CD4-positive, alpha-beta T cell treated with Interleukin-21 for 1 hour (primary cell): ENCODE measurements at regions not wholly inside any gene's neighbourhood (a gene's known extent, or its start where the extent isn't known, plus 50 kb on each side); places are given as distances from the start of the nearest gene placed in this dataset.
"Not testable (repeated sequence)": the region's sequence is repeated elsewhere in the genome, so short reads cannot be mapped to it uniquely, and the experiment has no call there.

Experiments used
- DNase-seq: peaks from one replicate; pipeline ENCODE4 v3.0.0-alpha.2; 2020

GRCh38 chrX:40853004-40853815, 117.9 kb upstream of the MED14 start:
- no peak for DNase-seq

GRCh38 chrX:40853816-40854123, 118.4 kb upstream of the MED14 start:
- DNase-seq = no peak

GRCh38 chrX:40854242-40854641, 118.9 kb upstream of the MED14 start:
- no peak for DNase-seq

GRCh38 chrX:40855411-40855810, 120.1 kb upstream of the MED14 start:
- no peak for DNase-seq

- no peak for DNase-seq
Measured at GRCh38 chrX:40855932-40856515, 120.7 kb upstream of the MED14 start.

- not testable (repeated sequence) for DNase-seq
Measured at GRCh38 chrX:40861952-40862554, 126.7 kb upstream of the MED14 start.

GRCh38 chrX:40863260-40863659, 127.9 kb upstream of the MED14 start:
- not testable (repeated sequence) for DNase-seq

- no peak for DNase-seq
Measured at GRCh38 chrX:40863671-40864070, 128.3 kb upstream of the MED14 start.

GRCh38 chrX:40864972-40865371, 129.6 kb upstream of the MED14 start:
- no peak for DNase-seq

GRCh38 chrX:40866893-40867292, 131.6 kb upstream of the MED14 start:
- DNase-seq = no peak

GRCh38 chrX:40867352-40867751, 132.0 kb upstream of the MED14 start:
- no peak for DNase-seq

- no peak for DNase-seq
Measured at GRCh38 chrX:40868868-40869267, 133.5 kb upstream of the MED14 start.

- not testable (repeated sequence) for DNase-seq
Measured at GRCh38 chrX:40870982-40871381, 135.6 kb upstream of the MED14 start.

GRCh38 chrX:40871385-40872082, 136.2 kb upstream of the MED14 start:
- no peak for DNase-seq

GRCh38 chrX:40872351-40872750, 137.0 kb upstream of the MED14 start:
- no peak for DNase-seq

GRCh38 chrX:40875476-40875875, 140.1 kb upstream of the MED14 start:
- no peak for DNase-seq

GRCh38 chrX:40877887-40878286, 142.5 kb upstream of the MED14 start:
- peak; percentile 52 for DNase-seq

GRCh38 chrX:40878766-40879165, 143.4 kb upstream of the MED14 start:
- no peak for DNase-seq

- DNase-seq = not testable (repeated sequence)
Measured at GRCh38 chrX:40879172-40879571, 143.8 kb upstream of the MED14 start.

GRCh38 chrX:40880712-40881111, 145.4 kb upstream of the MED14 start:
- no peak for DNase-seq

- DNase-seq = no peak
Measured at GRCh38 chrX:40883021-40883619, 147.8 kb upstream of the MED14 start.

- DNase-seq = no peak
Measured at GRCh38 chrX:40885989-40886388, 150.6 kb upstream of the MED14 start.

GRCh38 chrX:40887476-40887875, 152.1 kb upstream of the MED14 start:
- DNase-seq = no peak
